ENCODE measurements at regions not wholly inside any gene's neighbourhood (a gene's known extent, or its start where the extent isn't known, plus 50 kb on each side); places are given as distances from the start of the nearest gene placed in this dataset.

GRCh38 chr2:120502357-120502756 lies 156.4 kb downstream of the INHBB start:
- H4K20me1 ChIP-seq (ENCODE audit: insufficient read depth, low read length): no peaks in the 10 kb centered on the region
- no peak overlapping the region for H3K9ac ChIP-seq (ENCODE audit: low read length)
- H3K27me3 ChIP-seq (replicated peaks; ENCODE audit: insufficient read depth, low read length): peaks cover 5% of the 10 kb centered on the region; the same call in 1 of the 2 replicates
- no peaks in the 10 kb centered on the region for H3F3A ChIP-seq (ENCODE audit: insufficient read depth, low read length)
- no peak overlapping the region for H3K27ac ChIP-seq (ENCODE audit: low read length)
- no peak overlapping the region for H3K4me2 ChIP-seq (ENCODE audit: low read depth, low read length)
- no peak overlapping the region for H2AFZ ChIP-seq (ENCODE audit: low read length)
- TF ChIP-seq EZH2 (optimal IDR thresholded peaks at IDR 0.05; ENCODE audit: low read depth, low read length): no peak
- no peak for TF ChIP-seq CTCF (IDR thresholded peaks at IDR 0.05; ENCODE audit: low read length)
- TF ChIP-seq EZH2phosphoT487 (IDR thresholded peaks at IDR 0.05; ENCODE audit: low read length): no peak
- no peaks in the 10 kb centered on the region for H3K79me2 ChIP-seq (ENCODE audit: low read length)
- H3K9me3 ChIP-seq (replicated peaks; ENCODE audit: insufficient read depth, low read length): no peaks in the 10 kb centered on the region
- no peak for DNase-seq
- H3K4me3 ChIP-seq (ENCODE audit: low read length): no peak overlapping the region
- H3K4me1 ChIP-seq (ENCODE audit: low read length): no peaks in the 10 kb centered on the region
- H3K36me3 ChIP-seq (replicated peaks; ENCODE audit: insufficient read depth, low read length): no peaks in the 10 kb centered on the region
- no peaks in the 10 kb centered on the region for H3K9me2 ChIP-seq (replicated peaks; ENCODE audit: insufficient read depth, low read length)

- Histone ChIP-seq H3K36me3 (replicated peaks; ENCODE audit: insufficient read depth, low read length) (no peaks in the 10 kb centered on the region), H3K27ac (ENCODE audit: low read length) (no peak overlapping the region), H3K79me2 (ENCODE audit: low read length) (no peaks in the 10 kb centered on the region), H3K27me3 (replicated peaks; ENCODE audit: insufficient read depth, low read length) (peaks cover 5% of the 10 kb centered on the region; the same call in 1 of the 2 replicates), H3K9me2 (replicated peaks; ENCODE audit: insufficient read depth, low read length) (no peaks in the 10 kb centered on the region), H2AFZ (ENCODE audit: low read length) (no peak overlapping the region), H3K4me3 (ENCODE audit: low read length) (no peak overlapping the region), H3K4me1 (ENCODE audit: low read length) (no peaks in the 10 kb centered on the region), H3F3A (ENCODE audit: insufficient read depth, low read length) (no peaks in the 10 kb centered on the region), H3K9ac (ENCODE audit: low read length) (no peak overlapping the region), H4K20me1 (ENCODE audit: insufficient read depth, low read length) (no peaks in the 10 kb centered on the region), H3K9me3 (replicated peaks; ENCODE audit: insufficient read depth, low read length) (no peaks in the 10 kb centered on the region), H3K4me2 (ENCODE audit: low read depth, low read length) (no peak overlapping the region)
- no peak for DNase-seq
- TF ChIP-seq CTCF (IDR thresholded peaks at IDR 0.05; ENCODE audit: low read length): no peak
- no peak for TF ChIP-seq EZH2phosphoT487 (IDR thresholded peaks at IDR 0.05; ENCODE audit: low read length)
- no peak for TF ChIP-seq EZH2 (optimal IDR thresholded peaks at IDR 0.05; ENCODE audit: low read depth, low read length)
Observed at GRCh38 chr2:120502761-120503160, 156.8 kb downstream of the INHBB start.

- Histone ChIP-seq H3F3A (ENCODE audit: insufficient read depth, low read length) (no peaks in the 10 kb centered on the region), H3K27me3 (replicated peaks; ENCODE audit: insufficient read depth, low read length) (peaks cover 5% of the 10 kb centered on the region; the same call in 1 of the 2 replicates), H3K9me2 (replicated peaks; ENCODE audit: insufficient read depth, low read length) (no peaks in the 10 kb centered on the region), H3K79me2 (ENCODE audit: low read length) (no peaks in the 10 kb centered on the region), H2AFZ (ENCODE audit: low read length) (no peak overlapping the region), H3K4me3 (ENCODE audit: low read length) (no peak overlapping the region), H3K4me2 (ENCODE audit: low read depth, low read length) (no peak overlapping the region), H3K9ac (ENCODE audit: low read length) (no peak overlapping the region), H3K36me3 (replicated peaks; ENCODE audit: insufficient read depth, low read length) (no peaks in the 10 kb centered on the region), H3K4me1 (ENCODE audit: low read length) (no peaks in the 10 kb centered on the region), H3K9me3 (replicated peaks; ENCODE audit: insufficient read depth, low read length) (no peaks in the 10 kb centered on the region), H3K27ac (ENCODE audit: low read length) (no peak overlapping the region), H4K20me1 (ENCODE audit: insufficient read depth, low read length) (no peaks in the 10 kb centered on the region)
- TF ChIP-seq CTCF (IDR thresholded peaks at IDR 0.05; ENCODE audit: low read length) (no peak), EZH2 (optimal IDR thresholded peaks at IDR 0.05; ENCODE audit: low read depth, low read length) (no peak), EZH2phosphoT487 (IDR thresholded peaks at IDR 0.05; ENCODE audit: low read length) (no peak)
- DNase-seq: no peak
Observed at GRCh38 chr2:120503206-120503792, 157.4 kb downstream of the INHBB start.

All from MM.1S (cell line).